ENCODE measurements at regions not wholly inside any gene's neighbourhood (a gene's known extent, or its start where the extent isn't known, plus 50 kb on each side); places are given as distances from the start of the nearest gene placed in this dataset.

DNA sequence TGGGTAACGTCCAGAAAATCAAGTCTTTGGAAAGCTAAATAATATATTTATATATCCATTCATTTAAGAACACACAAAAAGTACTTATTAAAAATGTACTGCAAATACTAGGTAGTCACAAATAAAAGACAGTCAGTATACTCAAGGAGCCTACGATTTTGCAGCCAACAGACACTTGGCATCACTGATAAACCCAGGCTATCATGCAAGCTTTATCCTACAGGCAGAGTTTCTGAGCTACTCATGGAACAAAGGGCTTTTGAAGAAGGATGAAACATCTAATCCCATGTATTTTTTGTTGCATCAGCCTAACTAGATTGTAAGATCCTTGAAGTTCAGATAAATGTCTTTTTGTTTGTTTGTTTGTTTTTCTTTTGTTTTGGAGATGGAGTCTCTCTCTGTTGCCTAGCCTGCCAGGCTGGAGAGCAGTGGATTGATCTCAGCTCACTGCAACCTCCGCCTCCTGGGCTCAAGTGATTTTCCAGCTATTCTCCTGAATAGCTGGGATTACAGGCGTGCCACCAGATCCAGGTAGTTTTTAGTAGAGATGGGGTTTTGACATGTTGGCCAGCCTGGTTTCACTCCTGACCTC, 319.4 kb upstream of the MDFIC2 start:
- Histone ChIP-seq H3K9me3 (ENCODE audit: insufficient read depth, low read depth, low read length) (no peaks in the 10 kb centered on the region), H4K8ac (ENCODE audit: low read depth, low read length) (no peak overlapping the region), H3K27ac (ENCODE audit: low read depth, low read length) (no peak overlapping the region), H2BK5ac (ENCODE audit: low read depth, low read length, poor library complexity) (no peak overlapping the region), H2BK12ac (ENCODE audit: low read length) (no peak overlapping the region), H3K36me3 (ENCODE audit: control insufficient read depth in 1 of 2, insufficient read depth in 2 of 2, low read length in 2 of 2) (no peaks in the 10 kb centered on the region), H4K12ac (ENCODE audit: low read depth, low read length) (no peak overlapping the region), H2AFZ (ENCODE audit: insufficient read depth, low read length, poor library complexity) (no peak overlapping the region), H3K23ac (ENCODE audit: low read length) (no peak overlapping the region), H3K4me3 (ENCODE audit: low read depth, low read length) (no peak overlapping the region), H3K18ac (ENCODE audit: low read length) (no peak overlapping the region), H3K4me2 (ENCODE audit: low read length) (no peak overlapping the region), H3K27me3 (ENCODE audit: insufficient read depth, low read length) (no peaks in the 10 kb centered on the region), H2AK5ac (ENCODE audit: low read length) (no peak overlapping the region), H3K4ac (ENCODE audit: low read depth, low read length) (no peak overlapping the region), H3K79me1 (ENCODE audit: low read length) (no peaks in the 10 kb centered on the region), H2BK120ac (ENCODE audit: insufficient read depth, low read length, poor library complexity) (no peak overlapping the region), H3K79me2 (ENCODE audit: control insufficient read depth, insufficient read depth, low read length, poor library complexity) (peaks cover 2% of the 10 kb centered on the region), H3K14ac (ENCODE audit: low read length) (no peak overlapping the region), H4K91ac (ENCODE audit: low read depth, low read length) (no peak overlapping the region), H3K4me1 (ENCODE audit: control insufficient read depth in 1 of 2, insufficient read depth in 2 of 2, low read length in 2 of 2) (no peaks in the 10 kb centered on the region), H3K9ac (ENCODE audit: low read length) (no peak overlapping the region)
- WGBS (ENCODE audit: extremely low coverage, insufficient coverage, insufficient read length), result no CpG with 5 or more reads among the region's 4 CpGs
- no peak for DNase-seq

DNA sequence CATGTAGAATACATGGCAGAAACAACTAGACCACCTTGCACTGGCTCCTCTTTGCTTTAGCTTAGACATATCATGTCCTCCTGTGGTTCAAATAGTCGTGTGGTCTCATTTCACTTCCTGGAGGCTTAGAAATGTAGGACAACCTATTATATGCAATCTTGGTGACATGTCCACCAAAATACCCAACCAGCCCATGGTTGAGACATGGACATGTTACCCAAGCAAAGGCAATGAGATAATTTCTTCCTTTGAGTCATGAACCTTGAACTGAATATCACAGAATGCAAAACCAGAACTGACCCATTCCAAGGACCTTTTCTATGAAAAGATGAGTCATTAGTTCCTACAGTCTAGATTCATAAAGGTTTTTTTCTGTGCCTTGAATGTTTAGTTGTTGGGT, 309.0 kb upstream of the MDFIC2 start:
- Histone ChIP-seq H3K23ac (ENCODE audit: low read length) (no peak overlapping the region), H2AFZ (ENCODE audit: insufficient read depth, low read length, poor library complexity) (no peak overlapping the region), H2BK5ac (ENCODE audit: low read depth, low read length, poor library complexity) (no peak overlapping the region), H3K4ac (ENCODE audit: low read depth, low read length) (no peak overlapping the region), H3K36me3 (ENCODE audit: control insufficient read depth in 1 of 2, insufficient read depth in 2 of 2, low read length in 2 of 2) (no peaks in the 10 kb centered on the region), H3K27me3 (ENCODE audit: insufficient read depth, low read length) (no peaks in the 10 kb centered on the region), H3K79me1 (ENCODE audit: low read length) (no peaks in the 10 kb centered on the region), H3K4me3 (ENCODE audit: low read depth, low read length) (no peak overlapping the region), H3K18ac (ENCODE audit: low read length) (no peak overlapping the region), H3K27ac (ENCODE audit: low read depth, low read length) (no peak overlapping the region), H2BK12ac (ENCODE audit: low read length) (no peak overlapping the region), H3K4me1 (ENCODE audit: control insufficient read depth in 1 of 2, insufficient read depth in 2 of 2, low read length in 2 of 2) (no peaks in the 10 kb centered on the region), H2AK5ac (ENCODE audit: low read length) (no peak overlapping the region), H4K8ac (ENCODE audit: low read depth, low read length) (no peak overlapping the region), H2BK120ac (ENCODE audit: insufficient read depth, low read length, poor library complexity) (no peak overlapping the region), H3K14ac (ENCODE audit: low read length) (no peak overlapping the region), H4K12ac (ENCODE audit: low read depth, low read length) (no peak overlapping the region), H3K9ac (ENCODE audit: low read length) (no peak overlapping the region), H3K4me2 (ENCODE audit: low read length) (no peak overlapping the region), H3K79me2 (ENCODE audit: control insufficient read depth, insufficient read depth, low read length, poor library complexity) (no peaks in the 10 kb centered on the region), H4K91ac (ENCODE audit: low read depth, low read length) (no peak overlapping the region), H3K9me3 (ENCODE audit: insufficient read depth, low read depth, low read length) (no peaks in the 10 kb centered on the region)
- DNase-seq, result no peak
- whole genome bisulfite sequencing (ENCODE audit: extremely low coverage, insufficient coverage, insufficient read length), result no CpG with 5 or more reads among the region's 1 CpG

DNA sequence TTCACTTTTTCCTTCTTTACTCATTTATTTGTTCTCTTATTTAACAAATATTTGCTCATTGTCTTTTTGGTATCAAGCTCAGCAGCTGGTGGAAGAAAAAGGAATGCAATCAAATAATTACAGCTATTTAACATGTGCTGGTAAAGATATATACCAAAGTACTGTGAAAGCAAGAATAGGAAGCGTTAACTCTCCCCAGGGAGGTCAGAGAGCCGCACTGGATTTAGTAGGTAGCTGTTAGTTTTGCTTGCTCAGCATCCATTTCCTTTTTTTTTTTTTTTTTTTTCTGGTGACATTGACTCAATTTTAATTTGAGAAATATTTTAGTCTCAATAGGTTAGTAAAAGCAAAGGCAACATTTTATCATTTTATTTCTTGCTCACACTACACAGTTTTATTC, 308.5 kb upstream of the MDFIC2 start:
- H3K27me3 ChIP-seq (ENCODE audit: insufficient read depth, low read length), result no peaks in the 10 kb centered on the region
- H3K79me2 ChIP-seq (ENCODE audit: control insufficient read depth, insufficient read depth, low read length, poor library complexity), result no peaks in the 10 kb centered on the region
- H4K8ac ChIP-seq (ENCODE audit: low read depth, low read length), result no peak overlapping the region
- no peak overlapping the region for H2BK120ac ChIP-seq (ENCODE audit: insufficient read depth, low read length, poor library complexity)
- no peak overlapping the region for H3K9ac ChIP-seq (ENCODE audit: low read length)
- no peaks in the 10 kb centered on the region for H3K36me3 ChIP-seq (ENCODE audit: control insufficient read depth in 1 of 2, insufficient read depth in 2 of 2, low read length in 2 of 2)
- no peaks in the 10 kb centered on the region for H3K4me1 ChIP-seq (ENCODE audit: control insufficient read depth in 1 of 2, insufficient read depth in 2 of 2, low read length in 2 of 2)
- H3K9me3 ChIP-seq (ENCODE audit: insufficient read depth, low read depth, low read length), result no peaks in the 10 kb centered on the region
- H3K79me1 ChIP-seq (ENCODE audit: low read length), result no peaks in the 10 kb centered on the region
- no peak overlapping the region for H3K23ac ChIP-seq (ENCODE audit: low read length)
- H3K4me3 ChIP-seq (ENCODE audit: low read depth, low read length), result no peak overlapping the region
- no peak overlapping the region for H3K4ac ChIP-seq (ENCODE audit: low read depth, low read length)
- no peak overlapping the region for H2AFZ ChIP-seq (ENCODE audit: insufficient read depth, low read length, poor library complexity)
- no peak overlapping the region for H2BK5ac ChIP-seq (ENCODE audit: low read depth, low read length, poor library complexity)
- H3K4me2 ChIP-seq (ENCODE audit: low read length), result no peak overlapping the region
- H2BK12ac ChIP-seq (ENCODE audit: low read length), result no peak overlapping the region
- no peak overlapping the region for H4K12ac ChIP-seq (ENCODE audit: low read depth, low read length)
- H4K91ac ChIP-seq (ENCODE audit: low read depth, low read length), result no peak overlapping the region
- no peak overlapping the region for H3K14ac ChIP-seq (ENCODE audit: low read length)
- no CpG with 5 or more reads among the region's 2 CpGs for WGBS (ENCODE audit: extremely low coverage, insufficient coverage, insufficient read length)
- no peak overlapping the region for H2AK5ac ChIP-seq (ENCODE audit: low read length)
- no peak overlapping the region for H3K18ac ChIP-seq (ENCODE audit: low read length)
- no peak overlapping the region for H3K27ac ChIP-seq (ENCODE audit: low read depth, low read length)
- no peak for DNase-seq

DNA sequence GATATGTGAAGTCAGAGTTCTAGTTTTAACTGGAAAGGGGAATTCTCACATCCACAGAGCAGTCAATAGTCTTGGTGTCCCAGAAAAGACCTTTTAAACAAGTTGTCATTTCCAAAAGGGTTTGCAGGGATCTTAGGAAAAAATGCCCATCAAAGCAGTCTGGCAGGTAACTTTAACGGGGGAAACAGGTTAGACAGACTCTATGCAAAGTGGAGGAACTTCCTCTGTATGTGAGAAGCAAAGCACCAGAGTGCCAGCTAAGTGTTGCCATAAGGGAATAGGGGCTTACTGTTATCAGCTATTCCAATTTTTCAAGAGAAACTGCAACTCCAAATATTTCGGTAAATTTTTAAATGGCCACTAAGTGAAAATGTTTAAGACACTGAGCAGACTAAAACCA, 307.9 kb upstream of the MDFIC2 start:
- Histone ChIP-seq H3K9me3 (ENCODE audit: insufficient read depth, low read depth, low read length) (no peaks in the 10 kb centered on the region), H4K8ac (ENCODE audit: low read depth, low read length) (no peak overlapping the region), H3K23ac (ENCODE audit: low read length) (no peak overlapping the region), H2AK5ac (ENCODE audit: low read length) (no peak overlapping the region), H3K4me2 (ENCODE audit: low read length) (no peak overlapping the region), H3K14ac (ENCODE audit: low read length) (no peak overlapping the region), H3K36me3 (ENCODE audit: control insufficient read depth in 1 of 2, insufficient read depth in 2 of 2, low read length in 2 of 2) (no peaks in the 10 kb centered on the region), H3K27me3 (ENCODE audit: insufficient read depth, low read length) (no peaks in the 10 kb centered on the region), H3K9ac (ENCODE audit: low read length) (no peak overlapping the region), H2BK12ac (ENCODE audit: low read length) (no peak overlapping the region), H2AFZ (ENCODE audit: insufficient read depth, low read length, poor library complexity) (no peak overlapping the region), H3K4me3 (ENCODE audit: low read depth, low read length) (no peak overlapping the region), H3K27ac (ENCODE audit: low read depth, low read length) (no peak overlapping the region), H2BK120ac (ENCODE audit: insufficient read depth, low read length, poor library complexity) (no peak overlapping the region), H3K18ac (ENCODE audit: low read length) (no peak overlapping the region), H3K79me1 (ENCODE audit: low read length) (no peaks in the 10 kb centered on the region), H4K91ac (ENCODE audit: low read depth, low read length) (no peak overlapping the region), H2BK5ac (ENCODE audit: low read depth, low read length, poor library complexity) (no peak overlapping the region), H3K4me1 (ENCODE audit: control insufficient read depth in 1 of 2, insufficient read depth in 2 of 2, low read length in 2 of 2) (no peaks in the 10 kb centered on the region), H3K79me2 (ENCODE audit: control insufficient read depth, insufficient read depth, low read length, poor library complexity) (no peaks in the 10 kb centered on the region), H3K4ac (ENCODE audit: low read depth, low read length) (no peak overlapping the region), H4K12ac (ENCODE audit: low read depth, low read length) (no peak overlapping the region)
- no peak for DNase-seq
- WGBS (ENCODE audit: extremely low coverage, insufficient coverage, insufficient read length), result no CpG with 5 or more reads among the region's 2 CpGs
